ENCODE measurements at regions not wholly inside any gene's neighbourhood (a gene's known extent, or its start where the extent isn't known, plus 50 kb on each side); places are given as distances from the start of the nearest gene placed in this dataset.

- no peak overlapping the region for H3K4me3 ChIP-seq
- ATAC-seq: no peak
- no peak overlapping the region for H3K4me2 ChIP-seq
- 11% methylated on average over 3 of the region's 3 CpGs for WGBS (ENCODE audit: missing lambda C conversion rate)
- H3K27ac ChIP-seq: no peak overlapping the region
- DNase-seq (ENCODE audit: low read depth in 1 of 2, low spot score in 1 of 2): peak in 1 of 2 experiments; percentile 11
- FAIRE-seq: no peak
- H3K9me3 ChIP-seq: peaks cover 6% of the 10 kb centered on the region; the same call in 1 of the 3 replicates
- CTCF ChIA-PET: interaction anchor here (0.6 kb wide), 2 partner anchors 56 to 72 kb away, joined by 3 read pairs; no protein-coding TSS in a partner anchor
- H3K4me1 ChIP-seq: no peaks in the 10 kb centered on the region
- POLR2A ChIA-PET: no interaction called here
- TF ChIP-seq FOXS1 (CRISPR knock-in tag; IDR thresholded peaks at IDR 0.05) (no peak), USF2 (IDR thresholded peaks at IDR 0.05) (no peak), RNF2 (IDR thresholded peaks at IDR 0.05; ENCODE audit: borderline replicate concordance, low read depth) (no peak), MAFK (IDR thresholded peaks at IDR 0.05; ENCODE audit: partially characterized antibody) (peak; percentile 20)
Observed at GRCh38 chr7:138238734-138239659, 162.7 kb downstream of the AKR1D1 start.

DNA sequence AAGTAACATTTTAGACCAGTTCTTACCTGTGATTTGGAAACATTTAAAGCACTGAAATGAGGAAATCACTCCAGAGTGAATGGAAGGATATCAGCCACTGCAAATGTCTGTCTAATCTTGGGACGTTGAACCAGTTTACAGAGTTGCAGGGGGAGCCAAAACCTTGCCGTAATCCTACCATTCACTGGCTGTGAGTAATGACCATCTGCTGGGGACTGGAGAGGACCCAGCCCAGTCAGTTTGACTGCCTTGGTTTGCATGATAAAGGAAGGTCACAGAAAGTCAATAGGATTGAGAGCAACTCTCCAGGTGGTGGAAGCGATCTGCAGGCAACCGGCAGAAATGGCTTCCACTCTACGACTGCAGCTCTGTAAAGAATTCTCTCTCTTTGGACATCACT, 167.2 kb downstream of the AKR1D1 start:
- H3K4me2 ChIP-seq: peak overlapping the region; percentile 20; the same call in 2 of the 3 replicates
- peak; percentile 43 to 62; a peak in 3 of 6 replicates for ATAC-seq
- ChIA-PET CTCF (no interaction called here), POLR2A (no interaction called here)
- FAIRE-seq: no peak
- peaks cover 8% of the 10 kb centered on the region; the same call in 1 of the 3 replicates for H3K9me3 ChIP-seq
- peak in 1 of 2 experiments; percentile 13 for DNase-seq (ENCODE audit: low read depth in 1 of 2, low spot score in 1 of 2)
- H3K27ac ChIP-seq: peak overlapping the region in 1 of 2 experiments; percentile 44; a peak in 3 of 6 replicates
- WGBS (ENCODE audit: missing lambda C conversion rate): 32% methylated on average over 5 of the region's 5 CpGs
- peaks cover 4% of the 10 kb centered on the region; the same call in 1 of the 3 replicates for H3K4me1 ChIP-seq
- TF ChIP-seq, protein P1, sequence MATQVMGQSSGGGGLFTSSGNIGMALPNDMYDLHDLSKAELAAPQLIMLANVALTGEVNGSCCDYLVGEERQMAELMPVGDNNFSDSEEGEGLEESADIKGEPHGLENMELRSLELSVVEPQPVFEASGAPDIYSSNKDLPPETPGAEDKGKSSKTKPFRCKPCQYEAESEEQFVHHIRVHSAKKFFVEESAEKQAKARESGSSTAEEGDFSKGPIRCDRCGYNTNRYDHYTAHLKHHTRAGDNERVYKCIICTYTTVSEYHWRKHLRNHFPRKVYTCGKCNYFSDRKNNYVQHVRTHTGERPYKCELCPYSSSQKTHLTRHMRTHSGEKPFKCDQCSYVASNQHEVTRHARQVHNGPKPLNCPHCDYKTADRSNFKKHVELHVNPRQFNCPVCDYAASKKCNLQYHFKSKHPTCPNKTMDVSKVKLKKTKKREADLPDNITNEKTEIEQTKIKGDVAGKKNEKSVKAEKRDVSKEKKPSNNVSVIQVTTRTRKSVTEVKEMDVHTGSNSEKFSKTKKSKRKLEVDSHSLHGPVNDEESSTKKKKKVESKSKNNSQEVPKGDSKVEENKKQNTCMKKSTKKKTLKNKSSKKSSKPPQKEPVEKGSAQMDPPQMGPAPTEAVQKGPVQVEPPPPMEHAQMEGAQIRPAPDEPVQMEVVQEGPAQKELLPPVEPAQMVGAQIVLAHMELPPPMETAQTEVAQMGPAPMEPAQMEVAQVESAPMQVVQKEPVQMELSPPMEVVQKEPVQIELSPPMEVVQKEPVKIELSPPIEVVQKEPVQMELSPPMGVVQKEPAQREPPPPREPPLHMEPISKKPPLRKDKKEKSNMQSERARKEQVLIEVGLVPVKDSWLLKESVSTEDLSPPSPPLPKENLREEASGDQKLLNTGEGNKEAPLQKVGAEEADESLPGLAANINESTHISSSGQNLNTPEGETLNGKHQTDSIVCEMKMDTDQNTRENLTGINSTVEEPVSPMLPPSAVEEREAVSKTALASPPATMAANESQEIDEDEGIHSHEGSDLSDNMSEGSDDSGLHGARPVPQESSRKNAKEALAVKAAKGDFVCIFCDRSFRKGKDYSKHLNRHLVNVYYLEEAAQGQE (IDR thresholded peaks at IDR 0.05): no peak
- TF ChIP-seq GATA3 (IDR thresholded peaks at IDR 0.05; ENCODE audit: borderline replicate concordance) (no peak), ZNF302 (CRISPR knock-in tag; IDR thresholded peaks at IDR 0.05) (no peak), RFX5 (IDR thresholded peaks at IDR 0.05) (no peak), EP300 (IDR thresholded peaks at IDR 0.05) (no peak), EHF (CRISPR knock-in tag; IDR thresholded peaks at IDR 0.05) (no peak), PBX3 (IDR thresholded peaks at IDR 0.05) (no peak), NPAS2 (CRISPR knock-in tag; IDR thresholded peaks at IDR 0.05; ENCODE audit: borderline replicate concordance) (no peak), FOSB (CRISPR knock-in tag; IDR thresholded peaks at IDR 0.05) (no peak), TFCP2L1 (CRISPR knock-in tag; IDR thresholded peaks at IDR 0.05) (no peak), NR3C1 (IDR thresholded peaks at IDR 0.05) (no peak), POLR2AphosphoS2 (conservative IDR thresholded peaks at IDR 0.05; ENCODE audit: low read length) (no peak), CHD4 (IDR thresholded peaks at IDR 0.05; ENCODE audit: borderline replicate concordance) (no peak), MYC (IDR thresholded peaks at IDR 0.05; ENCODE audit: borderline replicate concordance, low read length) (no peak), CTCF (IDR thresholded peaks at IDR 0.05) (no peak), RCOR1 (IDR thresholded peaks at IDR 0.05; ENCODE audit: low read depth, low read length) (no peak), SREBF2 (IDR thresholded peaks at IDR 0.05) (no peak), HOXA7 (CRISPR knock-in tag; IDR thresholded peaks at IDR 0.05) (no peak), EHMT2 (IDR thresholded peaks at IDR 0.05; ENCODE audit: low read depth) (no peak)
- H3K4me3 ChIP-seq: no peak overlapping the region
